Activated B cell treated with CpG ODN at 0.5 μM for 24 hours (primary cell): ENCODE measurements at regions not wholly inside any gene's neighbourhood (a gene's known extent, or its start where the extent isn't known, plus 50 kb on each side); places are given as distances from the start of the nearest gene placed in this dataset.

Experiments used
- ATAC-seq: fragments of 200-7000 bp; cut with Tn5 transposase; one replicate; pipeline ENCODE4 v1.10.0; 2021; ENCODE audit warnings: low read depth, mild to moderate bottlenecking, moderate library complexity
- CTCF ChIA-PET: fragments of 350-600 bp; sonication (Branson Sonifier 250); formaldehyde crosslinking; loops from one replicate; lab custom pipeline; 2021; ENCODE audit warnings: antibody characterized with exemption; lab: Charles Lee
- POLR2A ChIA-PET: fragments of 350-600 bp; sonication (Branson Sonifier 250); formaldehyde crosslinking; loops from one replicate; lab custom pipeline; 2021; ENCODE audit warnings: antibody characterized with exemption; lab: Charles Lee
- DNase-seq: peaks from one replicate; pipeline ENCODE4 v3.0.0; 2022
- H3K27ac Mint-ChIP-seq: one replicate; pipeline ENCODE4 v1.8.0; 2020; ENCODE audit warnings: mixed read lengths
- H3K27me3 Mint-ChIP-seq: one replicate; pipeline ENCODE4 v1.8.0; 2021; ENCODE audit warnings: mixed read lengths
- H3K36me3 Mint-ChIP-seq: one replicate; pipeline ENCODE4 v1.8.0; 2021; ENCODE audit warnings: low read depth, mixed read lengths
- H3K4me1 Mint-ChIP-seq: one replicate; pipeline ENCODE4 v1.8.0; 2021; ENCODE audit warnings: mixed read lengths
- H3K4me3 Mint-ChIP-seq: one replicate; pipeline ENCODE4 v1.8.0; 2020; ENCODE audit warnings: mild to moderate bottlenecking, mixed read lengths
- H3K9me3 Mint-ChIP-seq: one replicate; pipeline ENCODE4 v1.8.0; 2020; ENCODE audit warnings: mixed read lengths
- intact Hi-C: fragments of 100-400 bp; cut with micrococcal nuclease; formaldehyde crosslinking; loops from one replicate; pipeline ENCODE4 v1.15.1; 2024
- TF ChIP-seq, protein P1 (sequence below): fragments of 200-600 bp; IDR thresholded peaks from one replicate; pipeline ENCODE4 v1.8.0; 2022; ENCODE audit warnings: antibody characterized with exemption, mild to moderate bottlenecking

DNA sequence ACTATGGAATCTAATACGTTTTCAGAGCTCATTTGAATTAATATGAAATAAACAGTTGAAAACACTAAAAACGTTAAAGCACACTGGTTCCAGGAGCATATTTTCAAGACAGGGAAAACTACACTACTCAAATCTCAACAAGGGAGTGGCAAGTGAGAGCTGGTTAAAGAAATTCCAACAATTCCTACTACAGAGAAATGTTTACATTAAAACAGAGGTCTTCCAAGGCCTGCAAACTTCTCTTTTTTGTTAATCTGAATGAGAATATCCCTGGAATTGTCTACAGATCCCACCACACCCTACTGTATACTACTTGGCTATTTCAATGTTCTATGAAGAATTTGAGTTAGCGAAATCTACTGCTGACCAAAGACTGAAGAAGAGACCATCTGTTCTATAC is 231.5 kb downstream of the ZEB2 start:
- DNase-seq, result no peak
- no peak overlapping the region for H3K27ac Mint-ChIP-seq
- intact Hi-C loops, result no loop called here
- no peaks in the 10 kb centered on the region for H3K27me3 Mint-ChIP-seq
- H3K9me3 Mint-ChIP-seq, result no peaks in the 10 kb centered on the region
- H3K4me1 Mint-ChIP-seq, result peaks cover 8% of the 10 kb centered on the region
- CTCF ChIA-PET, result no interaction called here
- peaks cover 2% of the 10 kb centered on the region for H3K36me3 Mint-ChIP-seq
- H3K4me3 Mint-ChIP-seq, result no peak overlapping the region
- no peak for ATAC-seq
- POLR2A ChIA-PET, result no interaction called here
- TF ChIP-seq, protein P1, sequence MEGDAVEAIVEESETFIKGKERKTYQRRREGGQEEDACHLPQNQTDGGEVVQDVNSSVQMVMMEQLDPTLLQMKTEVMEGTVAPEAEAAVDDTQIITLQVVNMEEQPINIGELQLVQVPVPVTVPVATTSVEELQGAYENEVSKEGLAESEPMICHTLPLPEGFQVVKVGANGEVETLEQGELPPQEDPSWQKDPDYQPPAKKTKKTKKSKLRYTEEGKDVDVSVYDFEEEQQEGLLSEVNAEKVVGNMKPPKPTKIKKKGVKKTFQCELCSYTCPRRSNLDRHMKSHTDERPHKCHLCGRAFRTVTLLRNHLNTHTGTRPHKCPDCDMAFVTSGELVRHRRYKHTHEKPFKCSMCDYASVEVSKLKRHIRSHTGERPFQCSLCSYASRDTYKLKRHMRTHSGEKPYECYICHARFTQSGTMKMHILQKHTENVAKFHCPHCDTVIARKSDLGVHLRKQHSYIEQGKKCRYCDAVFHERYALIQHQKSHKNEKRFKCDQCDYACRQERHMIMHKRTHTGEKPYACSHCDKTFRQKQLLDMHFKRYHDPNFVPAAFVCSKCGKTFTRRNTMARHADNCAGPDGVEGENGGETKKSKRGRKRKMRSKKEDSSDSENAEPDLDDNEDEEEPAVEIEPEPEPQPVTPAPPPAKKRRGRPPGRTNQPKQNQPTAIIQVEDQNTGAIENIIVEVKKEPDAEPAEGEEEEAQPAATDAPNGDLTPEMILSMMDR, result no peak

DNA sequence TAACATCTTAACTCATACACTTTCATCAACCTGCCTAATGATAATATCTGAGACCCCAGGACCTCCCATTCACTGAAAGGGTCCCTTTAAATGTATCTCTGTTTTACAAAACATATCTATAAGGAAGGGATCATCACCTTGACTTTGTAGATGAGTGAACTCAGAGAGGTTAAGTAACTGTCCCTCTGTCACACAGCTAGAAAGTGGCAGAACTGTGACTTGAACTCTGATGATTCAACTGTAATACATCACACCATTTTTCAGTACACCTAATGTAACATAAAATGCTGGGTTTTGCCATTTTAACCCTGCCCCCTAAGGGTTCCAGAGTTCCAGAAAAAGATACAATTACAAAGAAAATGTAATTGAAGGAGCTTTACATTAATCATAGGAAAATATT is 234.6 kb downstream of the ZEB2 start:
- DNase-seq (no peak), ATAC-seq (no peak)
- peaks cover 17% of the 10 kb centered on the region for H3K4me1 Mint-ChIP-seq
- H3K9me3 Mint-ChIP-seq, result no peaks in the 10 kb centered on the region
- CTCF ChIA-PET, result no interaction called here
- peaks cover 2% of the 10 kb centered on the region for H3K36me3 Mint-ChIP-seq
- POLR2A ChIA-PET, result no interaction called here
- H3K27me3 Mint-ChIP-seq, result no peaks in the 10 kb centered on the region
- intact Hi-C loops, result no loop called here
- H3K27ac Mint-ChIP-seq, result no peak overlapping the region
- TF ChIP-seq, protein P1, result no peak
- H3K4me3 Mint-ChIP-seq, result no peak overlapping the region

DNA sequence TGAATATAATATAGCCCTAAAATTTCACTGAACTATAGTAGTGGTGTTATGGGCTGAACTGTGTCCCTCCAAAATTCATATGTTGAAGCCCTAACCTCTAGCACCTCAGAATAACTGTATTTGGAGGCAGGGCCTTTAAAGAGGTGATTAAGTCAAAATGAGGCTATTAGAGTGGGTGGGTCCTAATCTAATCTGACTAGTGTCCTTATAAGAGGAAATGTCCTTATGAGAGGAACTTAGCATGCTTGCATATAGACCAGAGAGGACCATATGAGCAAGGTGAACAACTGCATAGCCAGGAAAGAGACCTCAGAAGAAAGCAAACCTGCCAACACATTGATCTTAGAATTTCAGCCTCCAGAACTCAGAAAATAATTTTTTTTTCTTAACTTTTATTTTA is 238.4 kb downstream of the ZEB2 start:
- ChIA-PET CTCF (no interaction called here), POLR2A (no interaction called here)
- ATAC-seq (no peak), DNase-seq (no peak)
- H3K4me1 Mint-ChIP-seq, result peaks cover 14% of the 10 kb centered on the region
- no peak overlapping the region for H3K27ac Mint-ChIP-seq
- no peaks in the 10 kb centered on the region for H3K36me3 Mint-ChIP-seq
- H3K9me3 Mint-ChIP-seq, result no peaks in the 10 kb centered on the region
- no peak overlapping the region for H3K4me3 Mint-ChIP-seq
- intact Hi-C loops, result no loop called here
- H3K27me3 Mint-ChIP-seq, result no peaks in the 10 kb centered on the region
- TF ChIP-seq, protein P1, result no peak

DNA sequence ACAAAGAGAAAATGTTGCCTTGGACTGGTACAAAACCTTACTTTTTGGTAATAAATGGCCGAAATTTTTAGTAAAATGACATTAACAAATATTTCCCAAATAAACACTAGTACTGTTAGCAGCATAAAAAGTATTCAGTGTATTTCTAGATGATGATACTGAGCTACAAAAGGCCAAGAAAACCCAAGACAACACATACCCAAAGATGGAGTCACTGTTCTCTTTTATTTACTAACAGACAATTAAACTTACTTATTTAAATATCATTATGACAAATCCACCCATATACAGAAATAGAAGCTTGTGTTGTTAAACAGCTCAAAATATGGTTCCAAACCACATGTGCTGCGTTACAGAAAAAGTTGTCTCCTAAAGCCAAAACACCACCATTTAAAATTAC is 239.9 kb downstream of the ZEB2 start:
- DNase-seq (no peak), ATAC-seq (no peak)
- Mint-ChIP-seq H3K9me3 (no peaks in the 10 kb centered on the region), H3K27me3 (no peaks in the 10 kb centered on the region), H3K36me3 (no peaks in the 10 kb centered on the region), H3K27ac (no peak overlapping the region), H3K4me3 (no peak overlapping the region), H3K4me1 (peaks cover 14% of the 10 kb centered on the region)
- ChIA-PET CTCF (no interaction called here), POLR2A (no interaction called here)
- TF ChIP-seq, protein P1, result no peak
- intact Hi-C loops, result no loop called here

DNA sequence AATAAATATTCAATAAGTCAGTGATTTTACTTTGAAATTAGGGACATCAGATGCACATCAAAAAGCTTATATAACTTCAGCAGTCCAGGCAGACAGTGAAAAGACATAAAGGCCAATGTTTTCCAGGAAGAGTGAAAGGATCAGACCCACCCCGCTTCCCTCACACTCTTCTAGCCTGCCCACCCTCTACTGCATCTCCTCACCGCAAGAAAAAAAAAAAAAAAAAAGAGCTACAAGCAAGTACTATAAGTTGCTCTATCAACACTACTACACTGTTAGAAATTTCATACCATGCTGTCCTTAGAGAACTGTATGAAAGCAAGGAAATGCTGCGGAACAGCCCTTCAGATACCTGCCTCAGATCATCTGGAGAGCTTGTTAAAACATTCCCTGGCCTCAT is 240.8 kb downstream of the ZEB2 start:
- no peak overlapping the region for H3K27ac Mint-ChIP-seq
- peaks cover 14% of the 10 kb centered on the region for H3K4me1 Mint-ChIP-seq
- no peak for ATAC-seq
- CTCF ChIA-PET, result no interaction called here
- POLR2A ChIA-PET, result no interaction called here
- H3K9me3 Mint-ChIP-seq, result no peaks in the 10 kb centered on the region
- no peak for DNase-seq
- intact Hi-C loops, result no loop called here
- no peaks in the 10 kb centered on the region for H3K27me3 Mint-ChIP-seq
- TF ChIP-seq, protein P1, result no peak
- H3K36me3 Mint-ChIP-seq, result no peaks in the 10 kb centered on the region
- no peak overlapping the region for H3K4me3 Mint-ChIP-seq
